GM12878 (cell line): ENCODE measurements at regions not wholly inside any gene's neighbourhood (a gene's known extent, or its start where the extent isn't known, plus 50 kb on each side); places are given as distances from the start of the nearest gene placed in this dataset.

Experiments used
- ATAC-seq: fragments of 200-7000 bp; cut with Tn5 transposase; 3 replicates; pipeline ENCODE4 v1.9.1; 2020; ENCODE audit warnings: mild to moderate bottlenecking, moderate library complexity
- BruUV-seq: library from RNA; stranded (reverse); fragments of 400-500 nt; replicated peaks from 2 replicates; lab custom pipeline; 2021; lab: Mats Ljungman, UMichigan
- CTCF ChIA-PET: fragments of 300-600 bp; sonication (Branson Sonifier 250); formaldehyde crosslinking; extraction: SDS; loops from one replicate; lab custom pipeline; 2021; ENCODE audit warnings: inconsistent platforms; lab: Yijun Ruan, JAX
- POLR2A ChIA-PET: fragments of 350-600 bp; formaldehyde crosslinking; extraction: SDS; loops from one replicate; lab custom pipeline; 2021; ENCODE audit warnings: inconsistent platforms; lab: Charles Lee
- RAD21 ChIA-PET: fragments of 300-600 bp; sonication (Branson Sonifier 250); formaldehyde crosslinking; loops from one replicate; lab custom pipeline; 2023; ENCODE audit warnings: antibody characterized with exemption; ENCODE audit not compliant: unreplicated experiment; lab: Charles Lee
- SMC1A ChIA-PET: fragments of 300-600 bp; sonication (Branson Sonifier 250); formaldehyde crosslinking; loops from one replicate; lab custom pipeline; 2023; ENCODE audit not compliant: unreplicated experiment, uncharacterized antibody; lab: Charles Lee
- DNase-seq: peaks from one replicate; pipeline ENCODE4 v3.0.0-alpha.2; 2011; ENCODE audit warnings: low read depth, low spot score
- FAIRE-seq: peaks from 3 replicates; lab custom pipeline; 2011; peaks lifted over from hg19 to GRCh38; lab: Jason Lieb, UNC
- H2AFZ ChIP-seq: 2 replicates; pipeline ENCODE4 v1.6.0; 2011; ENCODE audit warnings: low read depth, low read length, control low read depth; ENCODE audit not compliant: control insufficient read depth
- H3K27ac ChIP-seq: 2 replicates; pipeline ENCODE4 v1.5.1; 2011; ENCODE audit warnings: control low read depth; ENCODE audit not compliant: control insufficient read depth, insufficient read depth
- H3K27me3 ChIP-seq, 2 experiments: replicated peaks in 1 of 2; 2 replicates each; pipeline versions ENCODE4 v1.6.0 to v1.6.1; 2011; ENCODE audit warnings: low read length in 1 of 2; ENCODE audit not compliant: control insufficient read depth in 2 of 2, insufficient read depth in 2 of 2
- H3K36me3 ChIP-seq, 2 experiments: 2 replicates each; pipeline ENCODE4 v1.5.1; 2011; ENCODE audit warnings: low read length in 1 of 2; ENCODE audit not compliant: control insufficient read depth in 2 of 2, insufficient read depth in 2 of 2
- H3K4me1 ChIP-seq: 2 replicates; pipeline ENCODE4 v1.6.1; 2011; ENCODE audit warnings: mild to moderate bottlenecking, low read length, moderate library complexity, mixed read lengths; ENCODE audit not compliant: control insufficient read depth, insufficient read depth
- H3K4me2 ChIP-seq: 2 replicates; pipeline ENCODE4 v1.6.0; 2011; ENCODE audit warnings: control low read depth; ENCODE audit not compliant: control insufficient read depth, insufficient read depth
- H3K4me3 ChIP-seq: fragments of 200-600 bp; sonication (generic); 2 replicates; pipeline ENCODE4 v1.5.1; 2016
- H3K79me2 ChIP-seq: 2 replicates; pipeline ENCODE4 v1.6.0; 2011; ENCODE audit warnings: low read length; ENCODE audit not compliant: control insufficient read depth, insufficient read depth
- H3K9ac ChIP-seq: 2 replicates; pipeline ENCODE4 v1.8.0; 2011; ENCODE audit warnings: low read length, control low read depth, mixed read lengths; ENCODE audit not compliant: control insufficient read depth, insufficient read depth
- H3K9me3 ChIP-seq: replicated peaks from 3 replicates; pipeline ENCODE4 v1.5.1; 2011; ENCODE audit warnings: mild to moderate bottlenecking, low read length; ENCODE audit not compliant: control insufficient read depth, insufficient read depth
- H4K20me1 ChIP-seq: 2 replicates; pipeline ENCODE4 v1.6.0; 2011; ENCODE audit not compliant: control insufficient read depth, insufficient read depth
- BCL11A ChIP-seq: IDR thresholded peaks from 2 replicates; pipeline ENCODE4 v1.6.1; 2011; ENCODE audit warnings: low read depth, low read length
- CHD1 ChIP-seq: IDR thresholded peaks from 2 replicates; pipeline ENCODE4 v1.6.1; 2012; ENCODE audit warnings: low read depth, low read length, improper control_type of control experiment
- CHD2 ChIP-seq: IDR thresholded peaks from 2 replicates; pipeline ENCODE4 v1.6.1; 2011; ENCODE audit warnings: low read depth, low read length, improper control_type of control experiment, borderline replicate concordance
- CHD4 ChIP-seq: fragments of 200-600 bp; sonication (generic); IDR thresholded peaks from 2 replicates; pipeline ENCODE4 v1.6.1; 2016; ENCODE audit warnings: mild to moderate bottlenecking
- EGR1 ChIP-seq, 2 experiments: IDR thresholded peaks; 1 replicate in 1 of 2; 2 replicates in 1 of 2; pipeline ENCODE4 v1.6.1; 2011 to 2012; ENCODE audit warnings: low read depth in 2 of 2, low read length in 2 of 2, borderline replicate concordance in 1 of 2, mild to moderate bottlenecking in 1 of 2, moderate library complexity in 1 of 2
- FOXM1 ChIP-seq: IDR thresholded peaks from 2 replicates; pipeline ENCODE4 v1.6.1; 2012; ENCODE audit warnings: low read depth, mild to moderate bottlenecking, inconsistent platforms, low read length, moderate library complexity
- HDGF ChIP-seq: fragments of 450-650 bp; IDR thresholded peaks from 2 replicates; pipeline ENCODE4 v1.6.1; 2016; ENCODE audit warnings: antibody characterized with exemption
- PAX5 ChIP-seq: IDR thresholded peaks from 2 replicates; pipeline ENCODE4 v1.6.1; 2011; ENCODE audit warnings: low read depth, low read length, borderline replicate concordance
- RELB ChIP-seq: fragments of 450-650 bp; IDR thresholded peaks from 2 replicates; pipeline ENCODE4 v1.6.1; 2017; ENCODE audit warnings: low read depth, mild to moderate bottlenecking, moderate library complexity
- SMAD1 ChIP-seq: fragments of 450-650 bp; IDR thresholded peaks from 2 replicates; pipeline ENCODE4 v1.6.1; 2018; ENCODE audit warnings: mild to moderate bottlenecking, low read depth; ENCODE audit not compliant: partially characterized antibody
- SMAD5 ChIP-seq: IDR thresholded peaks from 2 replicates; pipeline ENCODE4 v1.6.1; 2016; ENCODE audit warnings: antibody characterized with exemption, low read depth
- STAT3 ChIP-seq: IDR thresholded peaks from 2 replicates; pipeline ENCODE4 v1.6.1; 2011; ENCODE audit warnings: low read depth, low read length, improper control_type of control experiment
- TARDBP ChIP-seq: IDR thresholded peaks from 2 replicates; pipeline ENCODE4 v1.6.1; 2016; ENCODE audit warnings: borderline replicate concordance
- ZZZ3 ChIP-seq: IDR thresholded peaks from 2 replicates; pipeline ENCODE4 v1.6.1; 2011; ENCODE audit warnings: low read depth; ENCODE audit not compliant: control insufficient read depth, insufficient read length
- in situ Hi-C: fragments of 300-500 bp; cut with MboI; formaldehyde crosslinking; loops from 9 replicates; pipeline ENCODE4 v1.14.3; 2018; ENCODE audit warnings: mixed read lengths
- intact Hi-C: fragments of 100-400 bp; cut with micrococcal nuclease; formaldehyde crosslinking; loops from one replicate; pipeline ENCODE4 v1.14.2; 2022; ENCODE audit not compliant: unreplicated experiment
- TF ChIP-seq, protein P1 (sequence below): IDR thresholded peaks from 2 replicates; pipeline ENCODE4 v1.6.1; 2011; ENCODE audit warnings: borderline replicate concordance, low read depth, mild to moderate bottlenecking, moderate library complexity, mixed read lengths, low read length; ENCODE audit not compliant: insufficient read depth; ENCODE audit errors: extremely low read length
- TF ChIP-seq, protein P2 (sequence below): fragments of 450-650 bp; IDR thresholded peaks from 2 replicates; pipeline ENCODE4 v1.6.1; 2018; ENCODE audit warnings: mild to moderate bottlenecking, low read depth, moderate library complexity; ENCODE audit not compliant: partially characterized antibody
- TF ChIP-seq, protein P3 (sequence below): IDR thresholded peaks from 2 replicates; pipeline ENCODE4 v1.6.1; 2012; ENCODE audit warnings: low read depth, low read length, improper control_type of control experiment
- TF ChIP-seq, protein P4 (sequence below): fragments of 450-650 bp; IDR thresholded peaks from 2 replicates; pipeline ENCODE4 v1.6.1; 2017; ENCODE audit warnings: mild to moderate bottlenecking, low read depth, inconsistent platforms; ENCODE audit not compliant: poor library complexity, severe bottlenecking

- CTCF ChIA-PET: no interaction called here
- H3K4me1 ChIP-seq: no peaks in the 10 kb centered on the region
- peaks cover 6% of the 10 kb centered on the region; the same call in 2 of the 3 replicates for H3K9me3 ChIP-seq
- in situ Hi-C loops (no loop called here), intact Hi-C loops (no loop called here)
- no peak overlapping the region for H3K27ac ChIP-seq
- ATAC-seq (no peak), DNase-seq (no peak), FAIRE-seq (no peak)
- H3K4me3 ChIP-seq: no peak overlapping the region
- RAD21 ChIA-PET: no interaction called here
- SMC1A ChIA-PET: interaction anchor here (0.6 kb wide), 1 partner anchor 121 kb away, joined by 4 read pairs; no protein-coding TSS in a partner anchor
- H4K20me1 ChIP-seq: no peaks in the 10 kb centered on the region
- no peak overlapping the region for H2AFZ ChIP-seq
- POLR2A ChIA-PET: no interaction called here
- H3K27me3 ChIP-seq: no peaks in the 10 kb centered on the region
- TF ChIP-seq STAT3 (no peak), SMAD5 (no peak), CHD1 (no peak), TARDBP (no peak), SMAD1 (no peak), EGR1 (IDR thresholded peaks at IDR 0.05; ENCODE audit: borderline replicate concordance in 1 of 2, low read depth in 2 of 2, low read length in 2 of 2) (no peak), ZZZ3 (no peak), RELB (no peak), CHD4 (no peak), CHD2 (no peak), BCL11A (no peak), HDGF (no peak), FOXM1 (no peak), PAX5 (no peak)
- TF ChIP-seq, protein P1, sequence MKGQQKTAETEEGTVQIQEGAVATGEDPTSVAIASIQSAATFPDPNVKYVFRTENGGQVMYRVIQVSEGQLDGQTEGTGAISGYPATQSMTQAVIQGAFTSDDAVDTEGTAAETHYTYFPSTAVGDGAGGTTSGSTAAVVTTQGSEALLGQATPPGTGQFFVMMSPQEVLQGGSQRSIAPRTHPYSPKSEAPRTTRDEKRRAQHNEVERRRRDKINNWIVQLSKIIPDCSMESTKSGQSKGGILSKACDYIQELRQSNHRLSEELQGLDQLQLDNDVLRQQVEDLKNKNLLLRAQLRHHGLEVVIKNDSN: no peak
- TF ChIP-seq, protein P2, sequence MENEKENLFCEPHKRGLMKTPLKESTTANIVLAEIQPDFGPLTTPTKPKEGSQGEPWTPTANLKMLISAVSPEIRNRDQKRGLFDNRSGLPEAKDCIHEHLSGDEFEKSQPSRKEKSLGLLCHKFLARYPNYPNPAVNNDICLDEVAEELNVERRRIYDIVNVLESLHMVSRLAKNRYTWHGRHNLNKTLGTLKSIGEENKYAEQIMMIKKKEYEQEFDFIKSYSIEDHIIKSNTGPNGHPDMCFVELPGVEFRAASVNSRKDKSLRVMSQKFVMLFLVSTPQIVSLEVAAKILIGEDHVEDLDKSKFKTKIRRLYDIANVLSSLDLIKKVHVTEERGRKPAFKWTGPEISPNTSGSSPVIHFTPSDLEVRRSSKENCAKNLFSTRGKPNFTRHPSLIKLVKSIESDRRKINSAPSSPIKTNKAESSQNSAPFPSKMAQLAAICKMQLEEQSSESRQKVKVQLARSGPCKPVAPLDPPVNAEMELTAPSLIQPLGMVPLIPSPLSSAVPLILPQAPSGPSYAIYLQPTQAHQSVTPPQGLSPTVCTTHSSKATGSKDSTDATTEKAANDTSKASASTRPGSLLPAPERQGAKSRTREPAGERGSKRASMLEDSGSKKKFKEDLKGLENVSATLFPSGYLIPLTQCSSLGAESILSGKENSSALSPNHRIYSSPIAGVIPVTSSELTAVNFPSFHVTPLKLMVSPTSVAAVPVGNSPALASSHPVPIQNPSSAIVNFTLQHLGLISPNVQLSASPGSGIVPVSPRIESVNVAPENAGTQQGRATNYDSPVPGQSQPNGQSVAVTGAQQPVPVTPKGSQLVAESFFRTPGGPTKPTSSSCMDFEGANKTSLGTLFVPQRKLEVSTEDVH: no peak
- TF ChIP-seq, protein P3, sequence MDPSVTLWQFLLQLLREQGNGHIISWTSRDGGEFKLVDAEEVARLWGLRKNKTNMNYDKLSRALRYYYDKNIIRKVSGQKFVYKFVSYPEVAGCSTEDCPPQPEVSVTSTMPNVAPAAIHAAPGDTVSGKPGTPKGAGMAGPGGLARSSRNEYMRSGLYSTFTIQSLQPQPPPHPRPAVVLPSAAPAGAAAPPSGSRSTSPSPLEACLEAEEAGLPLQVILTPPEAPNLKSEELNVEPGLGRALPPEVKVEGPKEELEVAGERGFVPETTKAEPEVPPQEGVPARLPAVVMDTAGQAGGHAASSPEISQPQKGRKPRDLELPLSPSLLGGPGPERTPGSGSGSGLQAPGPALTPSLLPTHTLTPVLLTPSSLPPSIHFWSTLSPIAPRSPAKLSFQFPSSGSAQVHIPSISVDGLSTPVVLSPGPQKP: no peak
- TF ChIP-seq, protein P4, sequence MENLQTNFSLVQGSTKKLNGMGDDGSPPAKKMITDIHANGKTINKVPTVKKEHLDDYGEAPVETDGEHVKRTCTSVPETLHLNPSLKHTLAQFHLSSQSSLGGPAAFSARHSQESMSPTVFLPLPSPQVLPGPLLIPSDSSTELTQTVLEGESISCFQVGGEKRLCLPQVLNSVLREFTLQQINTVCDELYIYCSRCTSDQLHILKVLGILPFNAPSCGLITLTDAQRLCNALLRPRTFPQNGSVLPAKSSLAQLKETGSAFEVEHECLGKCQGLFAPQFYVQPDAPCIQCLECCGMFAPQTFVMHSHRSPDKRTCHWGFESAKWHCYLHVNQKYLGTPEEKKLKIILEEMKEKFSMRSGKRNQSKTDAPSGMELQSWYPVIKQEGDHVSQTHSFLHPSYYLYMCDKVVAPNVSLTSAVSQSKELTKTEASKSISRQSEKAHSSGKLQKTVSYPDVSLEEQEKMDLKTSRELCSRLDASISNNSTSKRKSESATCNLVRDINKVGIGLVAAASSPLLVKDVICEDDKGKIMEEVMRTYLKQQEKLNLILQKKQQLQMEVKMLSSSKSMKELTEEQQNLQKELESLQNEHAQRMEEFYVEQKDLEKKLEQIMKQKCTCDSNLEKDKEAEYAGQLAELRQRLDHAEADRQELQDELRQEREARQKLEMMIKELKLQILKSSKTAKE: no peak
- H3K4me2 ChIP-seq: no peak overlapping the region
- no peaks in the 10 kb centered on the region for H3K79me2 ChIP-seq
- no peak overlapping the region for H3K9ac ChIP-seq
- BruUV-seq: no TSS peak
- H3K36me3 ChIP-seq: no peaks in the 10 kb centered on the region
These were observed 101.8 kb upstream of the ZC3H15 start for GRCh38 chr2:186384226-186384625.
